ENCODE measurements at regions not wholly inside any gene's neighbourhood (a gene's known extent, or its start where the extent isn't known, plus 50 kb on each side); places are given as distances from the start of the nearest gene placed in this dataset.

GRCh38 chr9:115972362-115972761, 181.2 kb upstream of the PAPPA start:
- TF ChIP-seq CTCF (conservative IDR thresholded peaks at IDR 0.05; ENCODE audit: low read length) (no peak), EZH2phosphoT487 (IDR thresholded peaks at IDR 0.05; ENCODE audit: borderline replicate concordance) (no peak)

All from Loucy (cell line).